Glutamatergic neuron (in vitro differentiated cells): ENCODE measurements at regions not wholly inside any gene's neighbourhood (a gene's known extent, or its start where the extent isn't known, plus 50 kb on each side); places are given as distances from the start of the nearest gene placed in this dataset.
A peak's percentile ranks its signal among the peaks of the same experiment; 100 is the strongest.

Experiments
- DNase-seq: peaks from one replicate; pipeline ENCODE4 v3.0.0; 2022
- H3K27ac Mint-ChIP-seq: one replicate; pipeline ENCODE4 v1.8.0; 2020; ENCODE audit warnings: mild to moderate bottlenecking, mixed read lengths, inconsistent platforms; ENCODE audit not compliant: unreplicated experiment
- H3K27me3 Mint-ChIP-seq: one replicate; pipeline ENCODE4 v1.8.0; 2020; ENCODE audit warnings: mild to moderate bottlenecking, moderate library complexity, mixed read lengths, inconsistent platforms; ENCODE audit not compliant: unreplicated experiment
- H3K36me3 Mint-ChIP-seq: one replicate; pipeline ENCODE4 v1.8.0; 2020; ENCODE audit warnings: mild to moderate bottlenecking, mixed read lengths, inconsistent platforms; ENCODE audit not compliant: unreplicated experiment
- H3K4me1 Mint-ChIP-seq: one replicate; pipeline ENCODE4 v1.8.0; 2020; ENCODE audit warnings: mild to moderate bottlenecking, low read depth, mixed read lengths, inconsistent platforms; ENCODE audit not compliant: unreplicated experiment
- H3K4me3 Mint-ChIP-seq: one replicate; pipeline ENCODE4 v1.8.0; 2020; ENCODE audit warnings: mild to moderate bottlenecking, mixed read lengths, inconsistent platforms; ENCODE audit not compliant: unreplicated experiment
- H3K9me3 Mint-ChIP-seq: one replicate; pipeline ENCODE4 v1.8.0; 2020; ENCODE audit warnings: mild to moderate bottlenecking, moderate library complexity, mixed read lengths, inconsistent platforms; ENCODE audit not compliant: unreplicated experiment
- CTCF ChIP-seq: fragments of 200-600 bp; sonication (generic); IDR thresholded peaks from one replicate; pipeline ENCODE4 v1.5.0; 2021; ENCODE audit not compliant: partially characterized antibody, unreplicated experiment

- no peak for DNase-seq
- Mint-ChIP-seq H3K27ac (no peak overlapping the region), H3K4me3 (no peak overlapping the region), H3K27me3 (peaks cover 2% of the 10 kb centered on the region), H3K4me1 (no peaks in the 10 kb centered on the region), H3K36me3 (peaks cover 8% of the 10 kb centered on the region), H3K9me3 (peaks cover 7% of the 10 kb centered on the region)
- TF ChIP-seq CTCF = no peak
These were observed 192.7 kb upstream of the IER5L start for GRCh38 chr9:129370770-129371169.

- DNase-seq = no peak
- no peak for TF ChIP-seq CTCF
- no peak overlapping the region for H3K4me3 Mint-ChIP-seq
- peaks cover 3% of the 10 kb centered on the region for H3K9me3 Mint-ChIP-seq
- peaks cover 8% of the 10 kb centered on the region for H3K36me3 Mint-ChIP-seq
- H3K27ac Mint-ChIP-seq = peak overlapping the region; percentile 20
- H3K27me3 Mint-ChIP-seq = peaks cover 2% of the 10 kb centered on the region
- no peaks in the 10 kb centered on the region for H3K4me1 Mint-ChIP-seq
These were observed 190.4 kb upstream of the IER5L start for GRCh38 chr9:129368444-129368978.

DNA sequence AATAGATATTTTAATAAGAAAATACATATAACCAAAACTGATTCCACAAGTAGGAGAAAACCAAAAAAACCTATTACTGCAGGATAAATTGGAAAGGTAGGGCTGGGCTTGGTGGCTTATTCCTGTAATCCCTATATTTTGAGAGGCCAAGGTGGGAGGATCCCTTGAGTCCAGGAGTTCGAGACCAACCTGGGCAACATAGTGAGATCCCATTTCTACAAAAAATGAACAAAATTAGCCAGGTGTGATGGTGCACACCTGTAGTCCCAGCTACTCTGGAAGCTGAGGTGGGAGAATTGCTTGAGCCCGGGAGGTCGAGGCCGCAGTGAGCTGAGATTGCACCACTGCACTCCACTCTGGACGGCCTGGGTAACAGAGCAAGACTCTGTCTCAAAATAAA, 189.2 kb upstream of the IER5L start:
- H3K27me3 Mint-ChIP-seq = peaks cover 5% of the 10 kb centered on the region
- peaks cover 6% of the 10 kb centered on the region for H3K9me3 Mint-ChIP-seq
- H3K4me1 Mint-ChIP-seq = peaks cover 5% of the 10 kb centered on the region
- peaks cover 8% of the 10 kb centered on the region for H3K36me3 Mint-ChIP-seq
- DNase-seq = no peak
- H3K4me3 Mint-ChIP-seq = no peak overlapping the region
- H3K27ac Mint-ChIP-seq = no peak overlapping the region
- TF ChIP-seq CTCF = no peak

- no peak for DNase-seq
- no peak overlapping the region for H3K4me3 Mint-ChIP-seq
- peaks cover 15% of the 10 kb centered on the region for H3K4me1 Mint-ChIP-seq
- peaks cover 5% of the 10 kb centered on the region for H3K36me3 Mint-ChIP-seq
- H3K27ac Mint-ChIP-seq = peak overlapping the region; percentile 3
- peaks cover 8% of the 10 kb centered on the region for H3K27me3 Mint-ChIP-seq
- no peak for TF ChIP-seq CTCF
- H3K9me3 Mint-ChIP-seq = peaks cover 10% of the 10 kb centered on the region
These were observed 187.1 kb upstream of the IER5L start for GRCh38 chr9:129365196-129365595.

GRCh38 chr9:129363216-129363873, 185.3 kb upstream of the IER5L start:
- Mint-ChIP-seq H3K4me1 (peaks cover 17% of the 10 kb centered on the region), H3K9me3 (peaks cover 8% of the 10 kb centered on the region), H3K4me3 (no peak overlapping the region), H3K27ac (peak overlapping the region; percentile 81), H3K27me3 (peaks cover 6% of the 10 kb centered on the region), H3K36me3 (no peaks in the 10 kb centered on the region)
- no peak for TF ChIP-seq CTCF
- no peak for DNase-seq
